ENCODE measurements at regions not wholly inside any gene's neighbourhood (a gene's known extent, or its start where the extent isn't known, plus 50 kb on each side); places are given as distances from the start of the nearest gene placed in this dataset.

GRCh38 chr7:155216475-155217272, 81.0 kb upstream of the INSIG1 start:
- no peak for TF ChIP-seq CTCF (conservative IDR thresholded peaks at IDR 0.05; ENCODE audit: low read length)
- peak; percentile 25 for DNase-seq (ENCODE audit: low read depth)
- no peak overlapping the region for H3K4me3 ChIP-seq (ENCODE audit: low read length)

GRCh38 chr7:155217634-155218033, 80.0 kb upstream of the INSIG1 start:
- DNase-seq (ENCODE audit: low read depth) = no peak
- H3K4me3 ChIP-seq (ENCODE audit: low read length) = no peak overlapping the region
- TF ChIP-seq CTCF (conservative IDR thresholded peaks at IDR 0.05; ENCODE audit: low read length) = no peak

GRCh38 chr7:155218276-155219153, 79.2 kb upstream of the INSIG1 start:
- no peak for TF ChIP-seq CTCF (conservative IDR thresholded peaks at IDR 0.05; ENCODE audit: low read length)
- DNase-seq (ENCODE audit: low read depth) = no peak
- no peak overlapping the region for H3K4me3 ChIP-seq (ENCODE audit: low read length)

GRCh38 chr7:155219154-155219531, 78.5 kb upstream of the INSIG1 start:
- no peak for DNase-seq (ENCODE audit: low read depth)
- no peak for TF ChIP-seq CTCF (conservative IDR thresholded peaks at IDR 0.05; ENCODE audit: low read length)
- no peak overlapping the region for H3K4me3 ChIP-seq (ENCODE audit: low read length)

GRCh38 chr7:155219947-155220769, 77.5 kb upstream of the INSIG1 start:
- TF ChIP-seq CTCF (conservative IDR thresholded peaks at IDR 0.05; ENCODE audit: low read length) = no peak
- peak; percentile 29 for DNase-seq (ENCODE audit: low read depth)
- H3K4me3 ChIP-seq (ENCODE audit: low read length) = no peak overlapping the region

- H3K4me3 ChIP-seq (ENCODE audit: low read length) = no peak overlapping the region
- DNase-seq (ENCODE audit: low read depth) = no peak
- TF ChIP-seq CTCF (conservative IDR thresholded peaks at IDR 0.05; ENCODE audit: low read length) = no peak
Observed at GRCh38 chr7:155220903-155221302, 76.8 kb upstream of the INSIG1 start.
